ENCODE measurements at regions not wholly inside any gene's neighbourhood (a gene's known extent, or its start where the extent isn't known, plus 50 kb on each side); places are given as distances from the start of the nearest gene placed in this dataset.
"Not testable (repeated sequence)": the region's sequence is repeated elsewhere in the genome, so short reads cannot be mapped to it uniquely, and the experiment has no call there.

DNA sequence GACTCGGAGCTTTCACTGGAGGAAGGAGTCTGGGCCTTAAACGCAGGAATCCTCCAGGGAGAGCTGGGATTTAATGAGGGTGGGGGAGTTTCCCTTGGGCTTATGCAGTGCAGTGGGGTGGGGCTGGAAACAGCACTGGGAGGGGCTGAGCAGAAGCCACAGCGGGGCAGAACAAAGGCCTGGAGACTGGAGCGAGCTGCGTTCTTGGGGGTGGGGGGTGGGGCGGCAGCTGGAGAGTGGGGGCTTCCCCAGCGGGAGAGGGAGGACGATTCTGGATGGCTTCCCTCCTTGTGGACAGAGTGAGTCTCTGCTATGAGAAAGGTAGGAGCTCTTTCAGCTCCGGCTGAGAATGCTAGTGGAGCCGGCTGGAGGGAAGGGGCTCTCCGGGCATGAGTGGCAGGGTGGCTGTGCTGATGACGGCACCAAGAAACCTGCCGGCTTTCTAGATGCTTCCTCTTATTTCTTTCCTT is 406.0 kb downstream of the SEC14L1 start:
- FAIRE-seq: no peak
- TF ChIP-seq POLR2A (IDR thresholded peaks at IDR 0.05; ENCODE audit: low read depth, low read length): no peak
- no peak for DNase-seq (ENCODE audit: insufficient read length, low spot score)

DNA sequence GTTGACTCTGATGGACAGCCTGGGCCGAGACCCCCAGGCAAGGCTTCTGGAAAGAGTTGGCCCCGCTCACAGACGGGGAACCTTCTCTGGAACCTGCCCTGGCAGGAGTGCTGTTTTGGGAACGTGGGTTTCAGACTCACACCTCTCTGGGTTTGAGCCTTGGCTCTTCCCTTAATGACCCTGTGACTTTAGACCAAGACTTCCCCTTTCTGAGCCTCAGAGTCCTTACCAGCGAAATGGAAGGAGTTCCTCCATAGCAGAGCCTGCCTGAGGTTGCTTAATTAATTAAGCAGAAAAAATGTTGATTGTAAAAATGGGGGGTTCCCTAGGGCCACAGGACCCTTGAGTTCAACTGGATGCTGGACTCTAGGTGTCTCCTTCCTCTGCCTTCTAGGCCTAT is 408.2 kb downstream of the SEC14L1 start:
- FAIRE-seq (no peak), DNase-seq (ENCODE audit: insufficient read length, low spot score) (no peak)
- no peak for TF ChIP-seq POLR2A (IDR thresholded peaks at IDR 0.05; ENCODE audit: low read depth, low read length)

DNA sequence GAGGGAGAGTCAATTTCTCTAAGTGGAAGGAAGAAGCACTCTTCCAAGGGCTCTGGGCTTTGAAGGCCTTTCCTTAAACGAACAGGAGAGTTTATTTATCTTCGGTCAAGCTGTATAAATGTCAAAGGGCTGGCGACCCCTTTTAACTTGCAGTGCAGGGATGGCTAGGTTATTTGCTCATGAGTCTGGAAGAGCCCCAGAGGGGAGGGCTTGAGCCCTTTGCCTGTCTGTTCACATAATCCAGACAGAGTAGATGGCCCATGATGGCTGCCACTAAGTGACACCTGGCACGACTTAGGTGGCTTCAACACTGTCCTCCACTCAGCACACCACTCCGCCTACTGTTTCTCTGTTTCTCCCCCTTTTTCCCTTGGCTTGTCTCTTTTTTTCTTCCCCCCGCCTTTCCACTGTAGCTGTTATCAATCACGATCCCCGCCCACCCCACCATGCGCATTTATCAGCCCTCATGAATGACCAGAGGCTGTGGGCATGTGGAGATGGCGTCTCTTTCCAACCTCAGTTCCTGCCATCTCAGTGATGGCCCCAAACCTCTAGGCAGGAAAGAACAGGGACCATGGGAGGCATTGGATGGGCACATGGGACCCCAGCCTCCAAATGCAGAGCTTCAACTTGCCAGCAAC is 408.7 kb upstream of the TNRC6C start:
- no peak for FAIRE-seq
- TF ChIP-seq POLR2A (IDR thresholded peaks at IDR 0.05; ENCODE audit: low read depth, low read length): no peak
- no peak for DNase-seq (ENCODE audit: insufficient read length, low spot score)

DNA sequence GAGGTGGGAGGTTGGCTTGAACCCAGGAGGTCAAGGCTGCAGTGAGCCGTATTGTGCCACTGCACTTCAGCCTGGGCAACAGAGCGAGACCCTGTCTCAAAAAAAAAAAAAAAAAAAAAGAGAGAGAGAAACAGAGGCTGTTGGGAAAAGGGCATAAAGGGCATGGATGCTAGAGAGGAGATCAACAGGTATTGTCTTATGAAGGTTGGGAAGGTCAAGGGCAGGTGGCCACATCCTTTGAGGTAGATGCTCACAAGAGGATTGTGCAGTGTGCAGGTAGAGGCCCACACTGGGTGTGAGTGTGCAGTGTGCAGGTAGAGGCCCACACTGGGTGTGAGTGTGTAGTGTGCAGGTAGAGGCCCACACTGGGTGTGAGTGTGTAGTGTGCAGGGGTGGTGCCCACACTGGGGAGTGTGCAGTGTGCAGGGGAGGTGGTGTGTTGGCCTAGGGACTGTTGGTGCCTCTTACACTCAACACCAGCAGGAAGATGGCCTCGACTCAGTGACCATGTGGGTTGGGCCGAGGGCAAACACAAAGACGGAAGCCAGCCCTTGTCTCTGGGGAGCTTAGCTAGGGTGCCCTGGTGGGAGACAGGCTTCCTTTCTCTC is 404.9 kb upstream of the TNRC6C start:
- no peak for FAIRE-seq
- DNase-seq (ENCODE audit: insufficient read length, low spot score): no peak
- TF ChIP-seq POLR2A (IDR thresholded peaks at IDR 0.05; ENCODE audit: low read depth, low read length): no peak

DNA sequence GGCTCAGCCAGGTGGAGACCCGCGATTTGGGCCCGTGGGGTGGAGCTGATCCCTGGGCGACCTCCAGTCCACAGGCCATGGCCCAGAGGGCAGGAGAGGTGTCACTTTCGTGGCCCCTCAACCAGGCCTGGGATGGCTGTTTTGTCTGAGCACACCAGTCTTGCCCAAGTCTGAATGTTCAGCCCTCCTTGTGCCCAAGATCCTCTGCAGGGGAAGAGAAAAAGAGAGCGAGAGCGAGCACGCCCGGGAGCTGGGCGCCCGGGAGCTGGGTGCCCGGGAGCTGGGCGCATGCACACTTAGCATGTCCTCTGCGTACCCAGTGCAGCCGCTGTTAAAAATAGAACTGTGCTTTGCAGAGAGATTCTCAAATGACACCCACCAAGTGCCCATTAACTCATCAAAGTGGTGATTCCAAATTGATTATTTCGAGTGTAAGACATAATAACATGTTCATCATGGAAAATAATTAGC is 403.3 kb upstream of the TNRC6C start:
- FAIRE-seq (no peak), DNase-seq (ENCODE audit: insufficient read length, low spot score) (no peak)
- TF ChIP-seq POLR2A (IDR thresholded peaks at IDR 0.05; ENCODE audit: low read depth, low read length): no peak

DNA sequence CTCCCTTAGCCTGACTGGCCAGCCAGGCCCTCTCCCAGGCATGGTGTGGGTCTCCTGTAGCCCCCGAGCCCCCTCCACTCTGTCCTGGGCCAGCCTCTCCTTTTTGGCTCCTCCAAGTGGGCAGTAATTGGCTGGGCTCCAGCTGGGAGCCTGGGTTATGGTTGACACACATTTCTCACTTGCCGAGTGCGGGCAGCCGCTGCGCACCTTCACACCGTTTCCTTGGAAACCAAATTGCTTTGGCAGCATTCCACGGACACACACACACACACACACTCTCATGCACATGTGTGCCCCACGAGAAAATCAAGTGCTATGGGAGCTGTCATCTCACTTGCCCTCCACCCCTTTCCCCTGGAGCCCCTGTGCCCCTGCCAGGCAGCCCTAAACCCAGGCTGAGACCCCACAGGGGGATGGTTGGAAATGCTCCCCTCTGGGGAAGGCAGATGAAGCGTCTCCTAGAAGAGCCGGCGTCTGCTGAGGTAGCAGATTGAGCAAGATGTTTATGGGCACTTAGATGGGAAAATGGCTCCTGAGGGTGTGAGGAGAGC is 402.7 kb upstream of the TNRC6C start:
- FAIRE-seq (no peak), DNase-seq (ENCODE audit: insufficient read length, low spot score) (no peak)
- no peak for TF ChIP-seq POLR2A (IDR thresholded peaks at IDR 0.05; ENCODE audit: low read depth, low read length)

DNA sequence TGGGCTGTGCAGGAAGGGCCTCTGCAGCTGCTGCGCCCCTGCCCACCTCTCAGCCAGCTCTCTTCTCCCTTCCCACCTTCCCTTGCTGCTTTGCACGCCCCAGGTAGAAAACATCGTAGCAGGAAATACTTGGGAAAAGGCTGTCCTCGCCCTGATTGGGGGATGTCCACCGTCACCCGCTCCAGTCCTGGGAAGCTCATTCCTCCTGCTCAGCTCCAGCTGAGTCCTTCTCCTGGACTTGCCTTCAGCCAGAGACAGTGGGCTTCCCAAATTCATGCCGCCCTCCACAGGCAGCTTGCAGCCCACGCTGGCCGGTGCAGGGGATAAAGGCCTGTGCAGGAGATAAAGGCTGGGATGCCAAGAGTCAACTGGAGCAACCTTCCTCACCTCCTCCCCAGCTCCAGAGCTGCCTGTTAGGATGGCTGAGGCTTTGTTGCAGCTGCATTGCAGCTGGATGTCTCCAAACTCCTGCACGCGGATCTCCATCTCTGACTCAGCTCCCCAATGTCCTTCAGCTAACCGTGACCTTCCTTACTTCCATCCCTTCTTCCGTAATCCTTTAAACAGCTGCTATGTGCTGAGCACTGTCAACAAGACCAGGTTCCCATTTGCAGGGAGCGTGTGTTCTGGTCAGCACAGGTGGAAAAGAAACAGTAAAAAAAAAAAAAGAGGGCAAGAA is 402.0 kb upstream of the TNRC6C start:
- FAIRE-seq (no peak), DNase-seq (ENCODE audit: insufficient read length, low spot score) (no peak)
- no peak for TF ChIP-seq POLR2A (IDR thresholded peaks at IDR 0.05; ENCODE audit: low read depth, low read length)

DNA sequence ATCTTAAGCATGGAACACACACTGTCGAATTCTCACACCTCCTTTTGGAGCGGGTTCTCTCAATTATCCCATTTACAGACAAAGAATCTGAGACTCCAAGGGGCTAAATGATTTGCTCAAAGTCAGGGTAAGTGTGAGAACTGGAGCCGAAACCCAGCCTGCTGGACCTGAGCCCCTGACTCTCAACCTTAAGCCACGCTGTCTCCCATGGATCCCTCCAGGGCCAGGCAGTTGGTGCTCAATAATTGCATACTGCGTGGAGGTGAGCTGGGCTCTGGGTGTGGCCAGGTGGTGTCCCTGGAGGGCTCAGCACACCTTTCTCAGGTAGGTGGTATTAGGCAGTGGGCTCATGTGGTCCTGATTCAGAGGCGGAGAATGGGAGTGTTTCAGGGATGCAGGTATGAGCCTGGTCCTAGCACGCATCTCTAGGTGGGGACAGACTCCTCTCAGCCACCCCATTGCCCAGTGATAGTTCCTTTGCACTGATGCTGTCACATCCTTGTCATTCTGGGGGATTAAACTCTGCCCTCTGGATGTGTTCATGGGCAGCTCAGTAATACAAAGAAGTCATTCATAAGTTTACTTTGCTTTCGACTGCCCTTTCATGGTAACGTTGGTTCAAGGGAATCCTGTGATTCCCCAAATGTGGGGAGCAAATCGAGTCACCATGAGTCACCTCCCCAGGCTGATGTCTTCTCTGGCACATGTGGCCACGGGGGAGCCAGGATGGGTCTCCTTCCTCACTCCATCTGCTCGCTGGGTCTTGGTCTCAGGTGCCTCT is 399.5 kb upstream of the TNRC6C start:
- TF ChIP-seq POLR2A (IDR thresholded peaks at IDR 0.05; ENCODE audit: low read depth, low read length): no peak
- FAIRE-seq (no peak), DNase-seq (ENCODE audit: insufficient read length, low spot score) (no peak)

DNA sequence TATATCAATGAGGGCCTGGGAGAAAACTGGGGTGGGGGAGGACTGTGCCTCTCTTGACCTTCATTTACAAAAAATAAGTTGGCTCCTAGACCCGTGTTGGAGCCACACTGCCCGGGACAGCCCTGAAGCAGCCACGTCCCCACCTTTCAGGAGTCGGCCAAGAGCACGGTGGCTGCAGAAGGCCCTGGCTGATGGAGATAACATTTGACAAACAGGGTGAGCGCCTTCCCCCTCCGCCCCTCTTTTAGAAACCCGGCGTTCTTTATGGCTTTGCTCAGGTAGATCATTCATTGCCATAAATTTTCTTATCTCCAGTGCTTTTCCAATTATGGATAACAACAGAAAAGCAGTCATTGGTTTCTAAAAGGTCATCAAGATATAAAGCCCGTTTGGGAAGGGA is 398.1 kb upstream of the TNRC6C start:
- DNase-seq (ENCODE audit: insufficient read length, low spot score) (no peak), FAIRE-seq (no peak)
- TF ChIP-seq POLR2A (IDR thresholded peaks at IDR 0.05; ENCODE audit: low read depth, low read length): no peak

DNA sequence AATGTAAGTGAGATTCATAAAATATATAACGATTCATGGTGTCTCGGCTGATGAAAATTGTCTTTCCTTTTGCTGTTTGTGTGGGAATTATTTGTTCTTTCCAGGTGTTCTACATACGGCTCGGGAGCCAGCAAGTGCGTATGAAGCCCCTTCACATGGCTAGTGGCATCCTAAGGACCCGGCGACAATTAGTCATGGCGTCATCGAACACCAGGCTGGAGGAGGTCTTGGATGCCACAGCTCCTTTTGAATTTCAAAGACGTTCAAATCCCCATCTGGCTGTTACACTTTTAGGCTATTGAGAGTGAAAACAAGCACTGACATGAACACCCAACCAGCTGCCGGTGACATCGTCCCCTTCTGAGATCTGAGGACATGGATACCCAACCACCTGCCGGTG is 397.7 kb upstream of the TNRC6C start:
- DNase-seq (ENCODE audit: insufficient read length, low spot score) (no peak), FAIRE-seq (no peak)
- TF ChIP-seq POLR2A (IDR thresholded peaks at IDR 0.05; ENCODE audit: low read depth, low read length): no peak

DNA sequence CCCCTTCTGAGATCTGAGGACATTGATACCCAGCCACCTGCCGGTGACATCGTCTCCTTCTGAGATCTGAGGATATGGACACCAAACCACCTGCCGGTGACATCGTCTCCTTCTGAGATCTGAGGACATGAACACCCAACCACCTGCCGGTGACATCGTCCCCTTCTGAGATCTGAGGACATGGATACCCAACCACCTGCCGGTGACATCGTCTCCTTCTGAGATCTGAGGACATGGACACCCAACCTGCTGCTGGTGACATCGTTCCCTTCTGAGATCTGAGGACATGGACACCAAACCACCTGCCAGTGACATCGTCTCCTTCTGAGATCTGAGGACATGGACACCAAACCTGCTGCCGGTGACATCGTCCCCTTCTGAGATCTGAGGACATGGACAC is 396.1 kb upstream of the TNRC6C start:
- not testable (repeated sequence) for DNase-seq (ENCODE audit: insufficient read length, low spot score); FAIRE-seq

DNA sequence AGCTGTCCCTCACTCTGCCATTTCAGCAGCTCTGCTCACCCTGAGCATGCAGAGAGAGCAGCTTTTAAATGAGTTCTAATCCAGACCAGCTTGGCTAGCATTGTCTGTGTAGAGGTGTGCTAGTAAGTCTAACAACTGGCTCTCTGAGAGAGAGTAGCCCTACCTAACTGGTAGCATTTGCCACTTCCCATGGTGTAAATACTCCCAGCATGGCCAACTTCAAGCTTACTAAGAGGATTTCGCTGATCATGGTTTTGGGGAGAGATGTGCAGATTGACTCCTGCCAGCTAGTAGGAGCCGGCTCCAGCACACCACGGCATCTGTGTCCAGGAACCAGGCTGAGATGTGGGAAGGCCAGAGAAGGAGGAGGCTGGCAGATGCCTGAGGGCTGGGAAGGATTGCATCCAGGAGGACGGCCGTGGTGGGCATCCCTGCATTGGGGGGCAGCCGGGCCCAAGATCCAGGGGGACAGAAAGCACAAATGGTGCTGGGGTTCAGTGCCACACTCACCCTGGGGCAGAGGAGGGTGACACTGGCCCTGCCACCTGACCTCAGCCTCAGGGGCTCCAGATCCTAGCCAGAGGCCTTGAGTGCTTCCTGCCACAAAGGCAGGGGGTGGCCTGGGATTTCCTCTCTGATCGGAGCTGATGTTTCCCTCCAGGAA is 394.9 kb upstream of the TNRC6C start:
- TF ChIP-seq POLR2A (IDR thresholded peaks at IDR 0.05; ENCODE audit: low read depth, low read length): no peak
- no peak for FAIRE-seq
- no peak for DNase-seq (ENCODE audit: insufficient read length, low spot score)

DNA sequence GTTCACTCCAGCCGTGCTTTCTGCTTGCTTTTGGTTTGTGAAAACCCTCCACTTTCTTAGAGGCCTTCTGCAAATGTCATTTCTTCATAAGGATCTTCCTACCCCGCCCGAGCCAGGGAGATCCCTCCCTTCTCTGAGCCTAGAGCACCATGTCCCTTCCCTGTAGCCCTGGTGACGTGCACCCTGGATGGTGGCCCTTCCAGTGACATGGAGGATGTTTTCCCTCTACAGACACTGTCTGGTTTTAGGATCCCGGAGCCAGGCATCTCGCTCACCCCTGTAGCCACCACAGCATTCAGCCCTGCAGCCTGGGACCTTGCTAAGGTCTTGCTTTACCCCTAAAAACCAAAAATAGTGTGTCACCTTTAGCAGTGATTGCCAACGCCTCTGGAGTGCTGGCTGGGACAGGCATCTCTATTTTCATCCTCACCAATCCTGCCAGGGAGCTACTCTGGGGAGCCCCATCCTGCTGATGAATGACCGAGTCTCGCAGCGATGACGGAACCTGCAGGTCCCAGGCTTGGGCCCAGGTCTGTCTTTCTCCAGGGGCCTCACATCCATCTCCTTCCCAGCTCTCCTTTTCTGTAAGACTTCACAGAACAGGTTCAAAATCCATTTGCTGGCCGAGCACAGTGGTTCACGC is 394.1 kb upstream of the TNRC6C start:
- DNase-seq (ENCODE audit: insufficient read length, low spot score) (no peak), FAIRE-seq (no peak)
- no peak for TF ChIP-seq POLR2A (IDR thresholded peaks at IDR 0.05; ENCODE audit: low read depth, low read length)
